Keratinocyte (primary cell): ENCODE measurements at regions not wholly inside any gene's neighbourhood (a gene's known extent, or its start where the extent isn't known, plus 50 kb on each side); places are given as distances from the start of the nearest gene placed in this dataset.

ENCODE experiments used
- CTCF ChIP-seq, 3 experiments: IDR thresholded peaks in 1 of 3; conservative IDR thresholded peaks in 1 of 3; optimal IDR thresholded peaks in 1 of 3; 2 replicates in 2 of 3; 3 replicates in 1 of 3; pipeline versions ENCODE3 to v1.5.1; 2011; ENCODE audit warnings: low read length in 3 of 3, mild to moderate bottlenecking in 3 of 3, moderate library complexity in 2 of 3, control low read depth in 1 of 3, inconsistent platforms in 1 of 3; ENCODE audit not compliant: insufficient read depth in 2 of 3; ENCODE audit errors: extremely low read depth in 1 of 3
- EZH2 ChIP-seq: IDR thresholded peaks from one replicate; pipeline ENCODE4 v1.6.1; 2012; ENCODE audit warnings: inconsistent platforms, mild to moderate bottlenecking, low read length, moderate library complexity

GRCh38 chr6:105783333-105783935 lies 302.7 kb upstream of the PRDM1 start:
- TF ChIP-seq CTCF (optimal IDR thresholded peaks at IDR 0.05 in 1 of 3, IDR thresholded peaks at IDR 0.05 in 1 of 3, conservative IDR thresholded peaks at IDR 0.05 in 1 of 3; ENCODE audit: extremely low read depth in 1 of 3, insufficient read depth in 2 of 3, low read length in 3 of 3) = no peak
- no peak for TF ChIP-seq EZH2
